T1000 (cell line): ENCODE measurements at regions not wholly inside any gene's neighbourhood (a gene's known extent, or its start where the extent isn't known, plus 50 kb on each side); places are given as distances from the start of the nearest gene placed in this dataset.
"Not testable (repeated sequence)": the region's sequence is repeated elsewhere in the genome, so short reads cannot be mapped to it uniquely, and the experiment has no call there.

ENCODE experiments used
- DNase-seq: peaks from one replicate; lab custom pipeline; 2025; ENCODE audit warnings: mixed read lengths; lab: John Stamatoyannopoulos, UW

- no peak for DNase-seq
Observed at GRCh38 chr7:9505516-9505915, 1072.1 kb downstream of the NXPH1 start.

- DNase-seq = no peak
Observed at GRCh38 chr7:9507290-9507689, 1073.9 kb downstream of the NXPH1 start.

- DNase-seq = no peak
Observed at GRCh38 chr7:9516662-9517061, 1083.3 kb downstream of the NXPH1 start.

GRCh38 chr7:9523579-9523978, 1090.2 kb downstream of the NXPH1 start:
- DNase-seq = no peak

- not testable (repeated sequence) for DNase-seq
Observed at GRCh38 chr7:9552431-9552830, 1119.0 kb downstream of the NXPH1 start.

GRCh38 chr7:9557853-9558252, 1124.4 kb downstream of the NXPH1 start:
- no peak for DNase-seq

GRCh38 chr7:9575716-9576115, 1142.3 kb downstream of the NXPH1 start:
- DNase-seq = no peak

GRCh38 chr7:9582824-9583223, 1149.4 kb downstream of the NXPH1 start:
- no peak for DNase-seq

GRCh38 chr7:9598411-9598810, 1165.0 kb downstream of the NXPH1 start:
- DNase-seq = no peak

GRCh38 chr7:9600974-9601373, 1167.6 kb downstream of the NXPH1 start:
- DNase-seq = no peak

- DNase-seq = no peak
Observed at GRCh38 chr7:9603291-9603690, 1169.9 kb downstream of the NXPH1 start.

- DNase-seq = no peak
Observed at GRCh38 chr7:9608560-9608959, 1175.2 kb downstream of the NXPH1 start.

- DNase-seq = not testable (repeated sequence)
Observed at GRCh38 chr7:9620899-9621298, 1187.5 kb downstream of the NXPH1 start.

- not testable (repeated sequence) for DNase-seq
Observed at GRCh38 chr7:9621306-9621902, 1188.0 kb downstream of the NXPH1 start.

GRCh38 chr7:9621927-9622326, 1188.5 kb downstream of the NXPH1 start:
- no peak for DNase-seq

- DNase-seq = no peak
Observed at GRCh38 chr7:9625953-9626352, 1192.5 kb downstream of the NXPH1 start.

GRCh38 chr7:9645756-9646155, 1212.3 kb downstream of the NXPH1 start:
- no peak for DNase-seq

GRCh38 chr7:9657257-9657656, 1223.8 kb downstream of the NXPH1 start:
- DNase-seq = no peak

GRCh38 chr7:9671979-9672917, 1238.8 kb downstream of the NXPH1 start:
- no peak for DNase-seq

GRCh38 chr7:9680713-9681112, 1247.3 kb downstream of the NXPH1 start:
- DNase-seq = no peak

GRCh38 chr7:9681284-9681683, 1247.9 kb downstream of the NXPH1 start:
- no peak for DNase-seq

- DNase-seq = no peak
Observed at GRCh38 chr7:9691286-9691685, 1257.9 kb downstream of the NXPH1 start.

GRCh38 chr7:9698375-9698774, 1265.0 kb downstream of the NXPH1 start:
- no peak for DNase-seq
